ENCODE measurements at regions not wholly inside any gene's neighbourhood (a gene's known extent, or its start where the extent isn't known, plus 50 kb on each side); places are given as distances from the start of the nearest gene placed in this dataset.

GRCh38 chr2:116975608-116976007 lies 838.9 kb upstream of the DDX18 start:
- TF ChIP-seq EZH2 (IDR thresholded peaks at IDR 0.05; ENCODE audit: insufficient read depth, poor library complexity, severe bottlenecking) = no peak
- no peak for TF ChIP-seq EZH2phosphoT487 (IDR thresholded peaks at IDR 0.05; ENCODE audit: insufficient read depth, low read depth)
- no peaks in the 10 kb centered on the region for H3F3A ChIP-seq (ENCODE audit: insufficient read depth)
- H3K4me3 ChIP-seq = no peak overlapping the region
- DNase-seq = no peak
- no peak overlapping the region for H3K4me2 ChIP-seq (ENCODE audit: unreplicated experiment)
- no peak overlapping the region for H3K9ac ChIP-seq
- H3K9me2 ChIP-seq (ENCODE audit: insufficient read depth) = no peaks in the 10 kb centered on the region
- no peaks in the 10 kb centered on the region for H3K79me2 ChIP-seq (ENCODE audit: insufficient read depth)
- H2AFZ ChIP-seq = no peak overlapping the region
- WGBS, 2 experiments (ENCODE audit: low coverage in 1 of 2, low lambda C conversion rate in 2 of 2, missing lambda C conversion rate in 2 of 2) = 53 to 62% methylated on average over 3 of the region's 3 CpGs
- no peaks in the 10 kb centered on the region for H4K20me1 ChIP-seq (ENCODE audit: insufficient read depth)
- in situ Hi-C loops (cut with MboI) = no loop called here
- H3K36me3 ChIP-seq (ENCODE audit: low read depth) = no peaks in the 10 kb centered on the region
- H3K9me3 ChIP-seq (ENCODE audit: low read depth) = no peaks in the 10 kb centered on the region
- H3K27ac ChIP-seq = no peak overlapping the region
- no peaks in the 10 kb centered on the region for H3K4me1 ChIP-seq (ENCODE audit: insufficient read depth)
- H3K27me3 ChIP-seq (replicated peaks; ENCODE audit: insufficient read depth) = no peaks in the 10 kb centered on the region

DNA sequence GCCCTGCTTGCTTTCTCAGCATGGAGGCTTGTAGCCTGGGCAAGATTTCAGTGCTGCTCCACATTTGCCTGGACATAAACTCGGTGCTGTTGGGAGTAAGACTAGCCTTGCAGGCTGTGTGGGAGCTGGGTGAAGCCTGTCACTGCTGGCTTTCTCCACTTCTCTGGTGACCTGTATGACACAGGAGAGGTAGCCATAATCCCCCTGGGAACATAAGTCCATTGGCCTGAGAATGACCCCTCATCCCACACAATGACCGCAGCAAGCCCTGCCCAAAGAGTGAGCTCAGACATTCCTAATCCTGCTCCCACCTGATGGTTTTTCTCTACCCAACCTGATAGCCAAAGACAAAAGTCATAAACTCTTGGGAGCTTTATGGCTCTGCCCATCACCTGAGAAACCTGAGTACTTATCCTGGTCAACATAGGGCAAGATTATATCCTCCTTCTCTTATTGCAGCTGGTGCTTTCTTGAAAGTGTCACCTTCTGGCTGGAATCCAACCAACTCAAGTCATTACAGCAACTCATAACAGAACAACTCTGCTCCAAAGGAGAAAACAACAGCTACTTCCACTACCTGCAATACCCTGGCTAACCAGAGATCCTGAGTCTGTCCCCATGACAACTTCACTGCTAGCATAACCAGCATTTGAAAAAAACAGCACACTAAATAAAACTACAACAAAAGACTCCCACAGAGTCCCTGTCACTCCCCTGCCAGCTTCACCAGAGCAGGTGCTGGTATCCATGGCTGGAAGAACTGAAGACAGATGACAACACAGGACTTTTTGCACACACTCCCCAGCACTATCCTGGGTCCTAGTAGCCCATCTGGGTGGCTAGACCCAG lies 834.4 kb upstream of the DDX18 start:
- Histone ChIP-seq H3K27me3 (replicated peaks; ENCODE audit: insufficient read depth) (no peaks in the 10 kb centered on the region), H3K9me2 (ENCODE audit: insufficient read depth) (no peaks in the 10 kb centered on the region), H3K4me2 (ENCODE audit: unreplicated experiment) (no peak overlapping the region), H3F3A (ENCODE audit: insufficient read depth) (no peaks in the 10 kb centered on the region), H3K4me1 (ENCODE audit: insufficient read depth) (no peaks in the 10 kb centered on the region), H3K27ac (no peak overlapping the region), H3K9me3 (ENCODE audit: low read depth) (no peaks in the 10 kb centered on the region), H3K4me3 (no peak overlapping the region), H3K79me2 (ENCODE audit: insufficient read depth) (no peaks in the 10 kb centered on the region), H3K9ac (no peak overlapping the region), H3K36me3 (ENCODE audit: low read depth) (no peaks in the 10 kb centered on the region), H4K20me1 (ENCODE audit: insufficient read depth) (no peaks in the 10 kb centered on the region), H2AFZ (no peak overlapping the region)
- DNase-seq = no peak
- WGBS, 2 experiments (ENCODE audit: low coverage in 1 of 2, low lambda C conversion rate in 2 of 2, missing lambda C conversion rate in 2 of 2) = 11 to 27% methylated on average over 2 of the region's 2 CpGs
- in situ Hi-C loops (cut with MboI) = no loop called here
- TF ChIP-seq EZH2 (IDR thresholded peaks at IDR 0.05; ENCODE audit: insufficient read depth, poor library complexity, severe bottlenecking) (no peak), EZH2phosphoT487 (IDR thresholded peaks at IDR 0.05; ENCODE audit: insufficient read depth, low read depth) (no peak)

- H3K4me1 ChIP-seq (ENCODE audit: insufficient read depth) = no peaks in the 10 kb centered on the region
- H3K9me3 ChIP-seq (ENCODE audit: low read depth) = no peaks in the 10 kb centered on the region
- H3K9me2 ChIP-seq (ENCODE audit: insufficient read depth) = no peaks in the 10 kb centered on the region
- no peak overlapping the region for H3K27ac ChIP-seq
- no peaks in the 10 kb centered on the region for H3K79me2 ChIP-seq (ENCODE audit: insufficient read depth)
- H3K4me2 ChIP-seq (ENCODE audit: unreplicated experiment) = no peak overlapping the region
- no peaks in the 10 kb centered on the region for H4K20me1 ChIP-seq (ENCODE audit: insufficient read depth)
- no peak for TF ChIP-seq EZH2phosphoT487 (IDR thresholded peaks at IDR 0.05; ENCODE audit: insufficient read depth, low read depth)
- TF ChIP-seq EZH2 (IDR thresholded peaks at IDR 0.05; ENCODE audit: insufficient read depth, poor library complexity, severe bottlenecking) = no peak
- no peak overlapping the region for H3K4me3 ChIP-seq
- H3K36me3 ChIP-seq (ENCODE audit: low read depth) = no peaks in the 10 kb centered on the region
- DNase-seq = no peak
- in situ Hi-C loops (cut with MboI) = no loop called here
- H3F3A ChIP-seq (ENCODE audit: insufficient read depth) = no peaks in the 10 kb centered on the region
- H2AFZ ChIP-seq = no peak overlapping the region
- H3K9ac ChIP-seq = no peak overlapping the region
- H3K27me3 ChIP-seq (replicated peaks; ENCODE audit: insufficient read depth) = no peaks in the 10 kb centered on the region
- WGBS, 2 experiments (ENCODE audit: low coverage in 1 of 2, low lambda C conversion rate in 2 of 2, missing lambda C conversion rate in 2 of 2) = 33 to 39% methylated on average over 4 of the region's 4 CpGs
These were observed 827.0 kb upstream of the DDX18 start for GRCh38 chr2:116987447-116987846.

DNA sequence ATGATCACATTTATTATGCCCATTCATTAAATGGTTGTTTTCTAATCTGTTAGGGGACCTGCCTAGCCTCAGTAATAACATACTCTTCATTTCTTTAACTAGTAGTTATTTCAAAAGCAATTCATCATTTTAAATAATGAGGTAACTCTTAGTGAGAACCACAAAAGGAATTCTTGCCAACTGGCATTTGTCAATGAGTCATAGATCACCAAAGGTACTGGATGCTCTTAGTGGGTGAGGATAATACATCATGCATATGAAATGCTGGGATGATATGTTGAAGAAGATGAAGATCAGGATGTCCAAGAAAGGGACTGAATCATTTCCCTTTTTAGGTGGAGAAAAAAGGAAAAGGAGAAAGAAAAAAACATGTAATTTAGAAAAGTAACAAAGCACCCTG lies 826.2 kb upstream of the DDX18 start:
- no peaks in the 10 kb centered on the region for H4K20me1 ChIP-seq (ENCODE audit: insufficient read depth)
- no peaks in the 10 kb centered on the region for H3K79me2 ChIP-seq (ENCODE audit: insufficient read depth)
- no peaks in the 10 kb centered on the region for H3K36me3 ChIP-seq (ENCODE audit: low read depth)
- TF ChIP-seq EZH2phosphoT487 (IDR thresholded peaks at IDR 0.05; ENCODE audit: insufficient read depth, low read depth) (no peak), EZH2 (IDR thresholded peaks at IDR 0.05; ENCODE audit: insufficient read depth, poor library complexity, severe bottlenecking) (no peak)
- H3K27ac ChIP-seq = no peak overlapping the region
- no peaks in the 10 kb centered on the region for H3K9me3 ChIP-seq (ENCODE audit: low read depth)
- H3K9ac ChIP-seq = no peak overlapping the region
- no peak overlapping the region for H2AFZ ChIP-seq
- no peak overlapping the region for H3K4me2 ChIP-seq (ENCODE audit: unreplicated experiment)
- in situ Hi-C loops (cut with MboI) = no loop called here
- no peaks in the 10 kb centered on the region for H3F3A ChIP-seq (ENCODE audit: insufficient read depth)
- no peak overlapping the region for H3K4me3 ChIP-seq
- H3K27me3 ChIP-seq (replicated peaks; ENCODE audit: insufficient read depth) = no peaks in the 10 kb centered on the region
- no peaks in the 10 kb centered on the region for H3K9me2 ChIP-seq (ENCODE audit: insufficient read depth)
- no peak for DNase-seq
- no peaks in the 10 kb centered on the region for H3K4me1 ChIP-seq (ENCODE audit: insufficient read depth)
